Stomach (tissue), 4 donors: ENCODE measurements at regions not wholly inside any gene's neighbourhood (a gene's known extent, or its start where the extent isn't known, plus 50 kb on each side); places are given as distances from the start of the nearest gene placed in this dataset.

Source experiments
- EP300 ChIP-seq: sonication (generic); formaldehyde crosslinking; IDR thresholded peaks from one replicate; pipeline ENCODE4 v1.6.1; 2017; ENCODE audit warnings: antibody characterized with exemption
- POLR2AphosphoS5 ChIP-seq, 3 donors: sonication (generic); formaldehyde crosslinking; IDR thresholded peaks; one replicate each; pipeline ENCODE4 v1.6.1; 2016; ENCODE audit warnings: antibody characterized with exemption in 3 of 3

GRCh38 chrX:13151828-13152517, 107.6 kb upstream of the FAM9C start:
- TF ChIP-seq EP300 (no peak), POLR2AphosphoS5 (IDR thresholded peaks at IDR 0.05) (no peak)
